ENCODE measurements at regions not wholly inside any gene's neighbourhood (a gene's known extent, or its start where the extent isn't known, plus 50 kb on each side); places are given as distances from the start of the nearest gene placed in this dataset.

GRCh38 chr10:4059471-4060138, 274.6 kb upstream of the KLF6 start:
- POLR2A ChIA-PET: no interaction called here
- intact Hi-C loops (cut with micrococcal nuclease) (no loop called here), dilution Hi-C loops (cut with MboI; ENCODE audit: extremely low pct_ligation_motif_present, low sequenced_read_pairs) (no loop called here)

More at GRCh38 chr10:4059471-4060138, 274.6 kb upstream of the KLF6 start:
- no peak overlapping the region for H3K27ac ChIP-seq (ENCODE audit: insufficient read depth, low read depth, low read length)
- FAIRE-seq (no peak), DNase-seq (ENCODE audit: low read depth, low spot score) (no peak)
- no TSS peak for BruUV-seq (replicated peaks)
- CTCF ChIA-PET: no interaction called here
- H3K36me3 ChIP-seq (ENCODE audit: control insufficient read depth in 2 of 2, extremely low read depth in 1 of 2, insufficient read depth in 2 of 2, low read length in 2 of 2): no peaks in the 10 kb centered on the region
- H3K9me3 ChIP-seq (replicated peaks; ENCODE audit: control insufficient read depth, insufficient read depth, low read length): no peaks in the 10 kb centered on the region
- TF ChIP-seq EZH2 (IDR thresholded peaks at IDR 0.05; ENCODE audit: borderline replicate concordance, low read depth, low read length, severe bottlenecking) (no peak), FOS (IDR thresholded peaks at IDR 0.05; ENCODE audit: borderline replicate concordance, insufficient read depth, low read length) (no peak), MYC (IDR thresholded peaks at IDR 0.05; ENCODE audit: low read depth, low read length) (no peak), POLR2AphosphoS5 (IDR thresholded peaks at IDR 0.05; ENCODE audit: insufficient read depth, low read depth, low read length) (no peak), GATA2 (IDR thresholded peaks at IDR 0.05; ENCODE audit: insufficient read depth, insufficient read length, low read depth, low read length) (no peak), POLR2A (IDR thresholded peaks at IDR 0.05; ENCODE audit: low read depth, low read length) (no peak), JUN (IDR thresholded peaks at IDR 0.05; ENCODE audit: borderline replicate concordance, insufficient read depth, insufficient read length, low read depth) (no peak)
- TF ChIP-seq, protein P1, sequence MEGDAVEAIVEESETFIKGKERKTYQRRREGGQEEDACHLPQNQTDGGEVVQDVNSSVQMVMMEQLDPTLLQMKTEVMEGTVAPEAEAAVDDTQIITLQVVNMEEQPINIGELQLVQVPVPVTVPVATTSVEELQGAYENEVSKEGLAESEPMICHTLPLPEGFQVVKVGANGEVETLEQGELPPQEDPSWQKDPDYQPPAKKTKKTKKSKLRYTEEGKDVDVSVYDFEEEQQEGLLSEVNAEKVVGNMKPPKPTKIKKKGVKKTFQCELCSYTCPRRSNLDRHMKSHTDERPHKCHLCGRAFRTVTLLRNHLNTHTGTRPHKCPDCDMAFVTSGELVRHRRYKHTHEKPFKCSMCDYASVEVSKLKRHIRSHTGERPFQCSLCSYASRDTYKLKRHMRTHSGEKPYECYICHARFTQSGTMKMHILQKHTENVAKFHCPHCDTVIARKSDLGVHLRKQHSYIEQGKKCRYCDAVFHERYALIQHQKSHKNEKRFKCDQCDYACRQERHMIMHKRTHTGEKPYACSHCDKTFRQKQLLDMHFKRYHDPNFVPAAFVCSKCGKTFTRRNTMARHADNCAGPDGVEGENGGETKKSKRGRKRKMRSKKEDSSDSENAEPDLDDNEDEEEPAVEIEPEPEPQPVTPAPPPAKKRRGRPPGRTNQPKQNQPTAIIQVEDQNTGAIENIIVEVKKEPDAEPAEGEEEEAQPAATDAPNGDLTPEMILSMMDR (IDR thresholded peaks at IDR 0.05; ENCODE audit: extremely low read depth in 1 of 2, insufficient read depth in 1 of 2, low read depth in 1 of 2, low read length in 2 of 2): no peak
- TF ChIP-seq, protein P2, sequence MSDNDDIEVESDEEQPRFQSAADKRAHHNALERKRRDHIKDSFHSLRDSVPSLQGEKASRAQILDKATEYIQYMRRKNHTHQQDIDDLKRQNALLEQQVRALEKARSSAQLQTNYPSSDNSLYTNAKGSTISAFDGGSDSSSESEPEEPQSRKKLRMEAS (IDR thresholded peaks at IDR 0.05; ENCODE audit: insufficient read depth, insufficient read length): no peak
- H2AFZ ChIP-seq (ENCODE audit: low read depth, low read length): no peak overlapping the region
- no peaks in the 10 kb centered on the region for H4K20me1 ChIP-seq (replicated peaks; ENCODE audit: control insufficient read depth, extremely low read depth, insufficient read depth, low read length)
- no peak overlapping the region for H3K4me3 ChIP-seq (replicated peaks in 1 of 3; ENCODE audit: insufficient read depth in 1 of 3, low read depth in 1 of 3, low read length in 3 of 3)
- H3K27me3 ChIP-seq (ENCODE audit: control insufficient read depth in 2 of 2, insufficient read depth in 2 of 2, low read length in 2 of 2): no peaks in the 10 kb centered on the region
- no peaks in the 10 kb centered on the region for H3K79me2 ChIP-seq (ENCODE audit: control insufficient read depth, insufficient read depth, low read length)
- H3K4me2 ChIP-seq (ENCODE audit: insufficient read depth, low read length): no peak overlapping the region
- no peaks in the 10 kb centered on the region for H3K9me1 ChIP-seq (replicated peaks; ENCODE audit: control insufficient read depth, extremely low read depth, insufficient read depth, low read length)
- peaks cover 11% of the 10 kb centered on the region for H3K4me1 ChIP-seq (ENCODE audit: control insufficient read depth, extremely low read depth, insufficient read depth, low read length)
- no peak overlapping the region for H3K9ac ChIP-seq (replicated peaks; ENCODE audit: extremely low read depth, insufficient read depth, low read length)
